ENCODE measurements at regions not wholly inside any gene's neighbourhood (a gene's known extent, or its start where the extent isn't known, plus 50 kb on each side); places are given as distances from the start of the nearest gene placed in this dataset.
A peak's percentile ranks its signal among the peaks of the same experiment; 100 is the strongest.

DNA sequence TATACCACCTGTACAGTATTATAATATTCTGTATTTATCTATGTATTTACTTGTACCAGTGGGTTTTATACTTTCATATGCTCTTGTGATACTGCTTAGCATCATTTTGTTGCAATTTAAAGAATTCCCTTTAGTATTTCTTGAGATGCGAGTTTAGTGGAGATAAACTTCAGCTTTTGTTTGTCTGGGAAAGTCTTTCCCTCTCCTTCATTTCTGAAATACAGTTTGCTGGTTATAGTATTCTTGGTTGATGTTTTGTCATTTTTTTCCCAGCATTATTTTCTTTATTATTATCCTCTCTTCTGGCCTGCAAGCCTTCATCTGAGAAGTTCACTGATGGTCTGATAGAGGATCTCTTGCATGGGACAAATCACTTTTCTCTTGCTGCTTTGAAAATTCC is 136.6 kb upstream of the MCHR2 start:
- no peak for DNase-seq

DNA sequence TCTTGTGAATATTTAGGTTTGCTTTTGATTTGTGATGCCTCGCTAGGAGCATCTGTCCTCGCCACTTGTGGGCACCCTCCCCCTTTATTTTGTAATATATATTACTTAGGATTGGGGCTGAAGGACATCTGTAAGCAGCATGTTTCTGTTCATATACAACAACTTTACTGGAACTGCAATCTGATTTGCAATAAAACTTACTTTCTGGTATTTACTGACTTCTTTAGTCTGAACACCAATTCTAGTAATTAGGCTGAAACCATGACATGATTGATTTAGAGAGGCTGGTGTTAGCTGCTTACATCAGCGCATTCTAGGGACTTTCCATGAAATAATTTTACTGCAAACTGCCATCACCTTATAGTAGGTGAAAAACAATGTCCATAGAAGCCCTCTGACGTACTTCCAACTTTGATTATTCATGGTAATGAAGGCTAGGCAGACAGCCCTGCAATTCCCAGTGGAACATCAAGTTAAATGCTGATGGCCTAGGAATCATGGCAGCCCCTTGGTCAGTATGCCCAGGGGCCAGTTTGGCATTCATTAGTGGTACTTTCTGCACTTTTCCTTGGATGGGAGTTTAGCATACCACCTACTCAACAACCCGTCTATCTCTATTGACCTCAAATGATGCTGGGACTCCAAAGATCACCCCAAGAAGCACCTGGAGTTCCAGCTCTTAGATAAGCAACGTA is 132.9 kb upstream of the MCHR2 start:
- peak; percentile 79 for DNase-seq

DNA sequence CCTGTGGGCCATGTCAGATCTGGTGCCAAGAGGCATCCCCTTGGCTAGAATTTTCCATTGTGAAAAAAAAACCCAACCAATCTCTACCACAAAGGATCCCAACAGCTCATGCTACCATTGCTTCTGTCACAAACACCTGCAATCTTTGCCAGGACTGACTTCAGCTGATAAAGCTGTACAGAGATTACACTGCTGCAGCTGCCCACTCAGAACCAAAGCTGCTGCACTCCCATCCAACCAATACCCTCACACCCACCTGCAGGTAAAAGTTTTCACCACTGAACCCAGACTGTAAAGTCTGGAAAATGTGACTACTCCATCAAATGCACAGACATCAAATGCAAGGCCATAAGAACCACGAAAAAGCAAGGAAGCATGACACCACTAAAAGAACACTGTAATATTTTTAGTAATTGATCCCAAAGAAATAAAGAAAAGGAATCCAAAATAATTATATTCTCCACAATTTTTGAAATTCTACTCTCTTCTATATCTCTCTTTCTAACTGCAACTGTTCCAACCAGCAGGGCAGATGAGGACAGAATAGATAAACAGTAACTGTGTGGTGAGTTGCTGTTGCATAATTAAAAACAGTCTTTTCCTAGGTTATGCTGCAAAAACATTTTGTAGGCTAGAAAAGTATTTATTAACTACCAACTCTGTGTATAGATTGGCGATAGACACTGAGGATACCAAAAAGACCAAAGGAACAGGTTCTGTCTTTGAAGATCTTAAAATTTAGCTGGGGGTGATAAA is 128.0 kb upstream of the MCHR2 start:
- DNase-seq = peak; percentile 37

DNA sequence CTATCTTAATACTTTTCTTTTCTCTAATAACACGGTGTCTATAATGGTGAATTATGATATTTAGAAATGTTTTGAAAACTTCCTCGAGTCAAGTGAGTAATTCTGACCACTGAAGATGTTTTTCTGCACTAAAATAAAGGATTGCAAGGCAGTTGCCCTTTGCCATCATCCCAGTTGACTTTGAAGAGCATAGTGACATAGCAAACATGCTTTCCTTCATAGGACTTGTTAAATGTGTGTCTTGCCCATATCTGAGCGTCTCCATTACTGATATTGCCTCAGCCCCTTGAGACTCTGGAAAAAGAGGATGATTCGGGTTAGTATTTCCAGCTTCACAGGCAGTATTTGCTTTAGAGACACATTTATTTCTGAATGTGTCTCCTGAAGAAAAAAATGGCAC is 125.2 kb upstream of the MCHR2 start:
- no peak for DNase-seq

DNA sequence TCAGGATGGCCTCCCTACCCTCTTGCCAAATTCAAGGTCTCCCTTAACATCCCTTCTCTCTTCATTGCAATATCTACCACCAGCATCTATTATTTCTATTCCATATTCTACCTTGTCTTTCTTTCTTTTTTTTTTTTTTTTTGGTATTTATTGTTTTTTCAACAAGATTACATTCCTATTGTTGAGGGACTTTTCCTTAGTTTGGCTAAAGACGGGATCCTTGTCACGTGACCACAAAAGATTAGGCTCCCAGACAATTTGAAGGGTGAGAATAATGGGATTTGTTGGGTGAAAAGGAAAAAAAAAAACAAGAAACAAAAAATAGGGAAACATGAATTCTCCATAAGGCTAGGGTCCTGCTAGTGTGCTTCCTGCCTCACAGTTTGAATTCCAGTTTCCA is 124.3 kb upstream of the MCHR2 start:
- no peak for DNase-seq

DNA sequence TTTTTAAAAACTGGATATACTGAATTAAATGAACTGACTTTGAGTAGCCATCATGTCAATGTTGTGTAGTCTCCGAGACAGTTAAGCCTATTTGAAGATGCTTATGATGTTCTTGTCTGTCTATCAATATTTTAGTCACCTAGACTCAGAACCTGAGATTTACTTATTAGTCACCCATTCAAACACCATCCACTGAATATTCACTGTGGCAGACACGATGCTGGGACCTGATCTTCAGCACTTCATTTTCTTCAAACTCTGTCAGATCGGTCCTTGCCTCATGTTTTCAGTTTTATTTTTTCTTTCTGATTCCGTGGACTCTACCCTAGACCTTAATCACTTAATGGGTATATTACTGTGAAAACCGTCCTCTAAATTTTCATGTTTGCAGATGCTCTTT is 123.7 kb upstream of the MCHR2 start:
- peak; percentile 60 for DNase-seq

DNA sequence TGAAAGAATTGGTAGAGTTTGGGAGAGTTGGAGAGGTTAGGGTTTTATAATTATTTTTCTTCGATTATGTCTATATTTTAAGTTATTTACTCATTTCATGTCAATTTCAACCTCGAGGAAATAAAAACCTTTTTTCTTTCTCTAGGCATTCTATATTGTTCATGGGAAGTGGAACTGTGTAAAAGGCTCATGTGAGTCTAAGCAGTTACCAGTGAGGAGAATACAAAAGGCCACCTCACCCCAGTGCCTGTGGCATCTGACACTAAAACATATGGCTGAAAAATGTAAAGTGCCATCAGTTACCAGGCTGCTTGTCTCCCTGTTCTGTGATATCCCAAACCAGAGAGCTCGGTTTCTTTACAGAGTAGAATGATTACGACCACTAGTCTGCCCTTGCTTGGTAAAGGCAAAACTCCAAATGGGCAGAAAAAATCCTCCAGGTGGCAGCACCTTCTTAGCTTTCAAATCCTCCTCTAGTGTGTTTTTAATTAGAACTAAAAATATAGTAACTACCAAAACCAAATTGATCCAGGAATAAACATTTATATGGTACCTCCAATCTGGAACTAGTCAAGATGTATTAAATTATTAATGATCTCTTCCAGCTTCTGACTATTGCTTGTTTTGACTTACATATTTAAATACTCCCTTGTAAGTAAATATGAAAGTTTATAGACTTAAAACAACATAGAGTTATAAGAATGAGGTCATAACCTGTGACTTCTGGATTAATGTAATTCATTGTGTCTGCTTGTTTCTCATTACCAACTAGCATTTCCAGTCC is 122.6 kb upstream of the MCHR2 start:
- peak; percentile 69 for DNase-seq

DNA sequence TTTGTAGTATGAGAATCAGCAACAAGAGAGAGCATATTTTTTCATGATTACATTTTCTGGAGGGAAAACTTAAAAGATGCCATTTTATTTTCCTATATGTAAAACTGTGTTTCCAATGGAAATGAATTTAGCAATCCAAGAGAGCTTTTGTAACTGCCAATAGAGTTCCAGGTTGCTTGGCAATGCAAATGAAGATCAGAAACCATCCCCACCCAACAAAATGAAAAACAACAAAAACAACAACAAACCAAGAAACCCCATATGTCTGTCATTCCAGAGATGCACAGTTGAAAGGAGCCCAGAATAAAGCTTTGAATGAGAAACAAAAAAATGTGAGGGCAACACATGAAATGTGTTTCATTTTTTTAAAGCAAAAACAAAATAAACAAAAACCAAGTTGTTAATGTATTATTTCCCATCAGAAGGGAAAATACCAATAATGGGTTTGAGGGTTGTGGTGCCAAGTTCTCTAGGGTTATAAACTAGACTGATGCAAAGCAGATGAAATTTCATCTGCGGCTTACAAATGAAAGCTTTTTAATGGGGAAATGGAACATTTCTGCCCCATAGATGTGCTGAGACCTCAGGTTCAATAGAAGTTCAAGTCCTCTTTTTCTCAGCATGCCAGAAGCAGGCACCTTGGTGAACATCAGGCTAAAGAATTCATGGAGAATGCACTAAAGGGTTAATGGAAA is 121.5 kb upstream of the MCHR2 start:
- DNase-seq = no peak

DNA sequence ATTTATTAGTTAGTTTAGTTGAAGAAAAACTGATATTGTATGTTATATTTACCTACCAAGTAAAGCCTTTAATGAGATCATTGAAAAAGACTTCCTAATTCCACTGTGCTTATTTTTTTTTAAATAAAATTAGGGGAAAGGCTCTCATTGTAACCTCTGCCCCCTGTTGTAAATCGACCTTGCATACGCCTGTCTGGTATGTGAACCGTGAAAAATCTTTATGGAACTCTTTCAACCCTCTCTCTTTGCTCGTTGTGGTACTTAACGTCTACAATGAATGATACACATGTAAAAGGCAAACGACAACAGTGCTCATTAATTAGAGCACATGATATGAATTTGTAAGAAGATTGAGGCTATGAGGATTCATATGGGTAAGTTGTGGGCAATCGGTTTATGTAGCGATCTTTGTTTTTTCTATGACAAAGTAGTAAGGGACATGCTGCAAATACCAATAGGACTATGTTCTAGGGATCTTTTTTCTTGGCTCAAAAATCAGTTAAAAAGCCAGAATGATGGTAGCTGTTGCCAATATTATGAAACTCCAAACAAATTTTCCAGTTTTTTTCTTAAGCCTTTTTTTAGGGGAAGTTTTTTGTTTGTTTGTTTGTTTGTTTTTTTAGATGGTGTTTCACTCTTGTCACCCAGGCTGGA is 119.0 kb upstream of the MCHR2 start:
- no peak for DNase-seq

DNA sequence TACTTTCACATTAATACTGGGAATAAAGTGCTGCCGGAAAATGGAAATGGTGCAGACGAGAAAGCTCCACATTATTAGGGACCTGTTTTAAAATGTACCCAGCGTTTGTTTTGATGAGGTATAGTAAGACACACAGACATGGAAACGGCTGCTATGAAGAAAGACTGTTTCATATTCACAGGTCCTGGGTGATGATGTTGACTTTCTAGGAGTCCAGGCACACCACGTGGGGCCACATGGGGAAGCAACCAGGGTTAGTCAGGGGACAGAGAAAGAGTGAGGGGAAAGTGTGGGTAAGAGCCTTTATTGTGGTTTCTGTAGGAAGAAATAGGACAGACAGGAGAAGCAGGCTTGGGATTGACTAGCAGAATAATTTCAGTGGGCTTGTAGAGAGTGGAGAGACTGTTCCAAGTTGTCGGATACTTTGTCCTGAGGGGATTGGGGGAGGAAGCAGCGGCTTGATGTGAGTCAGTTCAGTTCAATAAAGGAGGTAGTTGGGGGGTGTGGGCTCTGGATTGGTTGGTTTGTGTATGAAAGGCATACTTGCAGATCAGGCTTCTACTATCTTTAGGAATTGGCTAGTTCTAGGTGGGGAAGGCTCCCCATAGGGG is 112.0 kb upstream of the MCHR2 start:
- no peak for DNase-seq

DNA sequence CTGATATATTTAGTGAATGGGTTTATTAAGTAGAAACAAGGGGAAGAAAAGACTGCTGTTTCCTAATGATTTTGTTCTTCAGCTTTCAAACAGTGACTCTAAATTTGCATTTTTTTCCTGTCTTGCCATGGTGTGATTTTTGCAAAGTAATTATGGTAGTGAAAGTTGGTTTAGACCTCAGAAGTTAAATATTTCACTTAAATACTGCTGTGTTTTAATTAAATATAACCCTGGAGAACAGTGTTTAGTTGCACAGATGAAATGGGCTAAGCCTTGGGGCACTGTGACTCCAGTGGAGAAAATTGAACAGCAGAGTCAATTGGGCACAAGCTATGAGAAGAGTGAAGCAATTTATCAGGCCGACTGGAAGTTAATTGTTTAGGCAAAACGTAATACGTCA is 111.1 kb upstream of the MCHR2 start:
- no peak for DNase-seq

DNA sequence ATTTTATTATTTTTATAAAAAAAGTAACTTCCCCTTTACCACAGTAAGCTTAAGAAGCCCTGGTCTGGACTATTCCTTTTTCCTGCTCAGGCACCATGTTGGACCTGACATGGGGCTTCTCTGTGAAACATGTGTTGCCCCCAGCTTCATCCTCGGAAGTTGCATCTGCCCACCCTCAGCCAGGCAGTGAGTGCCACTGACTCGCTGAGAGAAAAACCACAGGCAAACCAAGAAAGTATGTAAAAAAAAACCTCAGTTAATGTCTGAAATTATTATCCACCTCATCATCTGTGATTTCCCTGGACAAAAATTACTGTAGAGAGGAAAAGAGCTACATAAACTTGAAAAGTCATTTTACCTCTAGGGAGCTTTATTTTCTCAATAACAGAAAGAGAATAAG is 109.9 kb upstream of the MCHR2 start:
- no peak for DNase-seq

DNA sequence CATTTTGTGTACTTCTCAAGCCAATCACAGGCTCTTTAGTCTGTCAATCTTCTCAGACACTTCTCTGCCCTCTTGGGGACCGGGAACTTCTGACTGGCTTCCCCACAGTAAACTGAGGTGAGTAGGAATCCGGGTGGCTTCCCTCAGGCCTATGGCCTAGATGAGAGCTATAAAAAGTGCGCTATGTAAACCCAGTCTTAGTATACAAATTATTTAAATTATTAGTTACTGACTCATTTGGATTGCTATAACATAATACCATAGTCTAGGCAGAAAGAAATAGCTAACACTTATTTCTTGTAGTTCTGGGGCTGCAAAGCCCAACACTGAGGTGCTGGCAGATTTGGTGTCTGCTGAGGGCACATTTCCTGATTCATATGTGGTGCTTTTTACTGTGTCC is 109.2 kb upstream of the MCHR2 start:
- DNase-seq = no peak

DNA sequence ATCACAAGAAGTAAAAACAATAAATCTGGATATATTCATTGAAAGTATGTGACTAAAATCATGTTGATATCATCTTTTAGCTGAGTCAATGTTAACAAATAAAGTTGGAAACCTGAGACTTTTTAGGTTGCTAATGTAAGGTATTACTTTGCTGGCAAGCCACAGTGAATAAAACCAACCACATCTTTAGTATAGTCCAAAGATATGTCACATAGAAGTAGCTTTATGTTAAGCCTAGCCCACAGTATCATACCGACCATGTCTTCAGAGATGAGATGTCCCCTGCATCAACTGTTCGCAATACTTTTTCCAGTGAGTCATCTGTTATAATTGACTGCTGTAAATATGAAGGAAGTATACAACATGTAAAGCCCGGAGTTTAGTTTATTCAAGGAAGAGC is 107.6 kb upstream of the MCHR2 start:
- DNase-seq = no peak

DNA sequence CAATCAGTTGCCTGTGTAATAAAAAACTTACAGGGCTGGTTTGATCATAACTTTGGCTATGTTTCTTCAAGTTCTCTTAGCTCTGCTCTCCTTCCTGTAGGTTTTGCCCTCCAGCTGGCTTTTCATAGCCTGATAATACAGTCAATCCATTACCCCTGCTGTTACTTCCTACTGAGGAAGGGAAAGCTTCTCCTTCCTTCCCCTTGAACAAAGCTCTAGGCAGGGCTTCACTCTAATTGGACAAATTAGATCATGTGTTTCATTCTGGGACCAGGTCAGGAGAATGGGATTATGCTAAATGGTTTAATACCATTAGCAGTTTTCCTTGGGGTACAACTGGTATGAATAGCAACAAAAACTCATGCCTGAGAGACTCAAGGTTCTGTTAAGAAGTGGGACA is 106.8 kb upstream of the MCHR2 start:
- DNase-seq = no peak

DNA sequence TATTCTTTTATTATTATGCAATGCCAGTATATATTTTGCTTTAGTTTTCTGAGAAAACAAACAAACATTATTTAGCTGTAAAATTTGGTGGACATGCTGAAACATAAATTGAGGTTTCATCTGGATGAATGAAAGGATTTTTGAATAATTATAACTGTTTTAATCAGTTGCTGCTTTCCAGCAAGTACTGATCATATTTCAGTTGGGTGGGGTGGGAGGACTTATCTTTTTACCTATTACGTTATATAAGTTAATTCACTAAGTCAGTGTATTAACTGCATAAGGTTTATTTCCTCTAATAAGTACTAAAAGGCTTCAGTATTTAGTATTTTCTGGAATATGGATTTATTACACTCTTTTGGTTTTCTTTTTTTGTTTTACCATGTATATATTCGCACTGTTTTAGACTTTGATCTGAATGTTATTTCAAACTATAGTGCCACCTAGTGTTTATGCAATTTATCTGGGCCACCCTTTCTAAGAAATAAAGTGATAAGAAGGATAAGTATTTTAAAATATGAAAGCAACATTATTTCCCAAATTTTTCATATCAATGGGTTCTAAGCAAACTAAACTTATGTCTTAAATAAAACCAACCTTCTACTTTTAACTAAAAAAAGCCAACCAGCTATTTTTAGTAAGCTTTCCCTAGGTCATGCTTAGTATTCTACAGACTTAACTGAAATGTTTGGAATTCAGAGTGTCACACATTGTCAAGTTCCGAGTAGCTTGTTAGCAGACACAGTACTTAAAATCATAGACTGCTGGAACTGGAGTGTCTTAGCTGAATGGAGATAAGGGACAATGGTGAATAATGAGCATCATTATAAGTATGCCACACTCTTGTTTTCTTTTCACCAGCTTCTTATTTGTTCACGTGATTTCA is 105.4 kb upstream of the MCHR2 start:
- DNase-seq = peak; percentile 20

DNA sequence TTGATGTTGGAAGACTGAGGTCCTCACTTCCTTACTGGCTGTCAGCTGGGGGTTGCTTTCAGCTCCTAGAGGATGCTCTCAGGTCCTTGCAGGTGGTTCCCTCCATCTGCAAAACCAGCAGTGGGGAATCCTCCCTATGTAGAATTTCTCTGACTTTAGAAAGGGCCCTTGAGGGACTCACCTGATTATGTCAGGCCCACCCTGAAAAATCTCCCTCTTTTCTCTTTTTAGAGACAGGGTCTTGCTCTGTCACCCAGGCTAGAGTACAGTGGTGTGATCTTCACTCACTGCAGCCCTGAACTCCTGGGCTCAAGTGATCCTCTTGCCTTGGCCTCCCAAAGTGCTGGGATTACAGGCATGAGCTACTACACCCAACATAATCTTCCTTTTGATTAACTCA is 102.9 kb upstream of the MCHR2 start:
- no peak for DNase-seq

DNA sequence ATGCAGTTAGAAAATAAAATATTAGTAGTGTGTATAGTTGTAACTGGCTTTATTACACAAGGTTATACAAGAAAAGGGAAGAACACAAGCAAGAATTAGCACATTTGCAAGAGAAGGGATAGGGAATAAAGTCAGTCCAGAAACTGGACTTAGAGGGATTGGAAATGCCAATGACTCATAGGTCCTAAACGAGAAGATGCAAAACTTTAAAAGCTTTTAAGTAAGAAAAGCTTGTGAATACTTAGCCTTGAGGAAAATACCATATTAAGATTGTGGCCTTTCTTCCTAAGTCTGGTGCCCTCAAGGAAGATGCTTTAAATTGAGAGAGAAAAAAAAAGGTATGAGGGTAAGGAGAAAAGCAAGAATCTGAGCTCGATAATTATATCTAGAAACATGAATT is 102.3 kb upstream of the MCHR2 start:
- DNase-seq = no peak

DNA sequence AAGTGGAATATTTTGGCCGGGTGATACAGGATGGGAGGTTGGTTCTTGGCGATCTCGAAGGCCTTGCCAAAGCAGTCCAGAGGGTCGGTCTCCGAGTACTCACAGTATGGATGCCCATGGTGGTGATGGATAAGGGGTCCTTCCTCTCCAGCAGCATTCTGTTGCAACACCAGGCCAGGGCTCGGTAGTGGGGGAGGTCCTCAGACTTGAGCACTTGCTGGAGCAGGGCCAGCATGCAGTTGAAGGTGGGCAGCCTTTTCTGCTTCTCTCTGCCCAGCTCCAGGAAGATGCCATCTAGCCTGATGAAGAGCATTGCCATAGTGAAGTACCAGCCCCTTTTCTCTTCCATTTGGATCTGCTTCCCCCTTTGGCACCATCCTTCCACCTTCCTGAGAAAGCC is 99.4 kb upstream of the MCHR2 start:
- no peak for DNase-seq

DNA sequence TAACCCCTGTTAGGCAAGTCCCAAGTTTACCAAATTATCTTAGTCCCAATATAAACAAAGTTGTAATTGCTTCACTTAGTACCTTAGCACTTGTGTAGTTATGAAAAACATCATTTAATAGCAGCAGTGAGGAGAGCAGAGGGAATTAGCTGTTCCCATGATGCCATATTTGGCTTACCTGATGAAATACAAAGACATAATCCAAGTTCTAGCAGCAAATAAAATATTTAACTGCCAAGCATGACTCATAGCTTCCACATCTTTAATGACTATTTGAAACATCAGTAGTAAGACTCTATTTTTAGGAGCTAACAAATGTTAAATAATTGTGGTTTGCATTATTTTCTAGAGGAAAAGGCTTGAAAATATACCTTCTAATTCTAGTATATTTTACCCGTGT is 94.0 kb upstream of the MCHR2 start:
- no peak for DNase-seq

DNA sequence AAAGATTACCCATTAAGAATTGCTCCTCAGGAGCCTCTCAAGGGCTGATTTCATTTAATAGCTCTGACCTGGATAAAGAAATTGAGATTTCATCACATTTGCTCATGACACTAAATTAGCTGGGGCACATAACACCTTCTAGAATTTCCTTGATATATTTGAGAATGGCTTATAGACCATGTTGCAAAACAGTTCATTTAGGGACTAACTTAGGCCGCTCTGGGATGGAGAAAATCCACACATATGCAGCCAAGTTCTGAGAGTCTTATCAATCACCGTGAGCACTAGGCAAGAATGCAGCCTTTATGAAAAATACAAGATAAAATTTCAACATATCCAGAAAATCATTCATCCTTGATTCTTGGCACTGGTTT is 91.0 kb upstream of the MCHR2 start:
- no peak for DNase-seq

All from activated CD4-positive, alpha-beta T cell treated with anti-CD3 and anti-CD28 coated beads, Interleukin-10, Interleukin-2, amounts not matched to agents 100 ng/mL and 50 ng/mL, durations not matched to agents 16 hours and 8 hours (primary cell).